Esophagus squamous epithelium (tissue), 4 donors: ENCODE measurements at regions not wholly inside any gene's neighbourhood (a gene's known extent, or its start where the extent isn't known, plus 50 kb on each side); places are given as distances from the start of the nearest gene placed in this dataset.

Experiments used
- POLR2A ChIP-seq, 4 donors: fragments of 450-650 bp; IDR thresholded peaks; one replicate each; pipeline ENCODE4 v1.6.1; 2017; ENCODE audit warnings: antibody characterized with exemption in 4 of 4, mild to moderate bottlenecking in 4 of 4, moderate library complexity in 3 of 4
- TF ChIP-seq, protein P1 (sequence below), 6 experiments: fragments of 450-650 bp in 4 of 6; fragments of 200-600 bp in 2 of 6; sonication (generic) in 2 of 6; IDR thresholded peaks; one replicate each; pipeline ENCODE4 v1.5.1; 2016 to 2019; ENCODE audit warnings: antibody characterized with exemption in 6 of 6, mild to moderate bottlenecking in 4 of 6, moderate library complexity in 4 of 6

DNA sequence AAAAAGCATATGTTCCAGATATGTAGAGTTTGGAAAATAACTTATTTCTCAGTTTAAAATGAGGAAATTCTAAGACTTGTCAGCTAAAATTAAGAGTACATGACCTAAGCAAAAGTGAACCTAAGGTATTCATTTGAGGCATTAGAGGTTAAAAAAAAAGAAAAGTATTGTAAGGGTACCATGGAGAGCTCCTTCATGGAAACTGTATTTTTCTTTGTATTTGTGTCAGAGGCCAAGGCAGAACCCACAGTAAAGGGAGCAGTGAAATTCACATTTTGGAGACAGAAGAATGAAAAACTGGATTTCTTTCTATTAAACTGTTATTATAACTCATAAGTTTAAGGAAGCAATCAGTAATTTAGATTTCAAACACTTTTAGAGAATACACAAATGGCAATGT lies 1494.8 kb downstream of the KCNT2 start:
- TF ChIP-seq, protein P1, sequence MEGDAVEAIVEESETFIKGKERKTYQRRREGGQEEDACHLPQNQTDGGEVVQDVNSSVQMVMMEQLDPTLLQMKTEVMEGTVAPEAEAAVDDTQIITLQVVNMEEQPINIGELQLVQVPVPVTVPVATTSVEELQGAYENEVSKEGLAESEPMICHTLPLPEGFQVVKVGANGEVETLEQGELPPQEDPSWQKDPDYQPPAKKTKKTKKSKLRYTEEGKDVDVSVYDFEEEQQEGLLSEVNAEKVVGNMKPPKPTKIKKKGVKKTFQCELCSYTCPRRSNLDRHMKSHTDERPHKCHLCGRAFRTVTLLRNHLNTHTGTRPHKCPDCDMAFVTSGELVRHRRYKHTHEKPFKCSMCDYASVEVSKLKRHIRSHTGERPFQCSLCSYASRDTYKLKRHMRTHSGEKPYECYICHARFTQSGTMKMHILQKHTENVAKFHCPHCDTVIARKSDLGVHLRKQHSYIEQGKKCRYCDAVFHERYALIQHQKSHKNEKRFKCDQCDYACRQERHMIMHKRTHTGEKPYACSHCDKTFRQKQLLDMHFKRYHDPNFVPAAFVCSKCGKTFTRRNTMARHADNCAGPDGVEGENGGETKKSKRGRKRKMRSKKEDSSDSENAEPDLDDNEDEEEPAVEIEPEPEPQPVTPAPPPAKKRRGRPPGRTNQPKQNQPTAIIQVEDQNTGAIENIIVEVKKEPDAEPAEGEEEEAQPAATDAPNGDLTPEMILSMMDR (IDR thresholded peaks at IDR 0.05): no peak
- no peak for TF ChIP-seq POLR2A (IDR thresholded peaks at IDR 0.05)
